ENCODE measurements at regions not wholly inside any gene's neighbourhood (a gene's known extent, or its start where the extent isn't known, plus 50 kb on each side); places are given as distances from the start of the nearest gene placed in this dataset.
A peak's percentile ranks its signal among the peaks of the same experiment; 100 is the strongest.
"Not testable (repeated sequence)": the region's sequence is repeated elsewhere in the genome, so short reads cannot be mapped to it uniquely, and the experiment has no call there.

GRCh38 chr3:103810167-103810566, 1375.4 kb downstream of the ZPLD1 start:
- DNase-seq = no peak

- no peak for DNase-seq
These were observed 1379.1 kb downstream of the ZPLD1 start for GRCh38 chr3:103813955-103814354.

GRCh38 chr3:103818398-103818797, 1383.6 kb downstream of the ZPLD1 start:
- DNase-seq = no peak

GRCh38 chr3:103818800-103819199, 1384.0 kb downstream of the ZPLD1 start:
- no peak for DNase-seq

GRCh38 chr3:103825586-103825985, 1390.8 kb downstream of the ZPLD1 start:
- no peak for DNase-seq

- no peak for DNase-seq
These were observed 1395.0 kb downstream of the ZPLD1 start for GRCh38 chr3:103829723-103830326.

GRCh38 chr3:103847081-103848062, 1412.6 kb downstream of the ZPLD1 start:
- no peak for DNase-seq

- no peak for DNase-seq
These were observed 1417.0 kb downstream of the ZPLD1 start for GRCh38 chr3:103851793-103852192.

GRCh38 chr3:103862415-103862814, 1427.6 kb downstream of the ZPLD1 start:
- no peak for DNase-seq

- DNase-seq = no peak
These were observed 1428.6 kb downstream of the ZPLD1 start for GRCh38 chr3:103863381-103863780.

- DNase-seq = no peak
These were observed 1431.3 kb downstream of the ZPLD1 start for GRCh38 chr3:103866113-103866512.

- peak; percentile 4 for DNase-seq
These were observed 1438.2 kb downstream of the ZPLD1 start for GRCh38 chr3:103873021-103873420.

- no peak for DNase-seq
These were observed 1439.2 kb downstream of the ZPLD1 start for GRCh38 chr3:103873897-103874545.

- not testable (repeated sequence) for DNase-seq
These were observed 1447.0 kb downstream of the ZPLD1 start for GRCh38 chr3:103881809-103882208.

- no peak for DNase-seq
These were observed 1454.9 kb downstream of the ZPLD1 start for GRCh38 chr3:103889675-103890074.

GRCh38 chr3:103894162-103894822, 1459.5 kb downstream of the ZPLD1 start:
- DNase-seq = no peak

GRCh38 chr3:103899328-103899727, 1464.5 kb downstream of the ZPLD1 start:
- no peak for DNase-seq

GRCh38 chr3:103904991-103905390, 1461.7 kb upstream of the ALCAM start:
- DNase-seq = no peak

GRCh38 chr3:103906304-103906703, 1460.4 kb upstream of the ALCAM start:
- DNase-seq = no peak

GRCh38 chr3:103906808-103907207, 1459.9 kb upstream of the ALCAM start:
- DNase-seq = no peak

GRCh38 chr3:103907567-103907966, 1459.1 kb upstream of the ALCAM start:
- no peak for DNase-seq

GRCh38 chr3:103909395-103909794, 1457.3 kb upstream of the ALCAM start:
- DNase-seq = no peak

- DNase-seq = no peak
These were observed 1448.4 kb upstream of the ALCAM start for GRCh38 chr3:103918336-103918735.
